ENCODE measurements at regions not wholly inside any gene's neighbourhood (a gene's known extent, or its start where the extent isn't known, plus 50 kb on each side); places are given as distances from the start of the nearest gene placed in this dataset.
A peak's percentile ranks its signal among the peaks of the same experiment; 100 is the strongest.
"Not testable (repeated sequence)": the region's sequence is repeated elsewhere in the genome, so short reads cannot be mapped to it uniquely, and the experiment has no call there.

DNA sequence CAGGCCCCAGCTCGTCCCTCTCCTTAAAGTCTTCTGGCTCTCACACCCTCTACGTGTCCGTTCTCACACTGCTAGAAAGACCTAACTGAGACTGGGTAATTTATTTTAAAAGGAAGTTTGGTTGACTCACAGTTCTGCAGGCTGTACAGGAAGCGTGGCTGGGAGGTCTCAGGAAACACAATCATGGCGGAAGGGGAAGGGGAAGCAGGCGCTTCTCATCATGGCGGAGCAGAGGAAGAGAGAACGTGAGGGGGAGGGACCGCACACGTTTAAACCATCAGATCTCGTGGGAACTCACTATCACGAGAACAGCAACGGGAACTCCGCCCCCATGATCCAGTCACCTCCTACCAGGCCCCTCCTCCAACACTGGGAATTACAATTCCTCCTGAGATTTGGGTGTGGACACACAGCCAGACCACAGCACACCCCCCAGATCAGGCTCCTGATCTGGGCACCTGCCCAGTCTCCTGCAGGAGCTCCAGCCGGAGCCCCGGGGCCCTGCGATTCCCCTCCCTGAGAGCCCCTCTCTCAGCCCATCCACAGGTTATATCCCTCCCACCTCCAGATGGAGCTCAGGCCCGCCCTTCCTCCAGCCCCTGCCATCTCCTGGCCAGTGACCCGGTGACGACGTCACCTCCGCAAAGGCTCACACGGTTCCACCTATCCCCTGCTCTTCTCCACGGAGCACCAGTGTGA lies 170.2 kb downstream of the BRD1 start:
- H3K27me3 ChIP-seq (ENCODE audit: low read depth, low read length), result no peaks in the 10 kb centered on the region
- H3K9me3 ChIP-seq (ENCODE audit: control insufficient read depth in 1 of 2, low read length in 2 of 2), result no peaks in the 10 kb centered on the region
- H3K4me1 ChIP-seq (ENCODE audit: control insufficient read depth in 1 of 2, insufficient read depth in 2 of 2, low read length in 2 of 2), result no peaks in the 10 kb centered on the region
- no peak overlapping the region for H3K27ac ChIP-seq (ENCODE audit: low read length)
- H3K4me3 ChIP-seq (ENCODE audit: low read depth in 1 of 2, low read length in 2 of 2), result peak overlapping the region; percentile 40 to 44
- no peaks in the 10 kb centered on the region for H3K36me3 ChIP-seq (ENCODE audit: control insufficient read depth in 1 of 2, insufficient read depth in 2 of 2, low read length in 2 of 2)

DNA sequence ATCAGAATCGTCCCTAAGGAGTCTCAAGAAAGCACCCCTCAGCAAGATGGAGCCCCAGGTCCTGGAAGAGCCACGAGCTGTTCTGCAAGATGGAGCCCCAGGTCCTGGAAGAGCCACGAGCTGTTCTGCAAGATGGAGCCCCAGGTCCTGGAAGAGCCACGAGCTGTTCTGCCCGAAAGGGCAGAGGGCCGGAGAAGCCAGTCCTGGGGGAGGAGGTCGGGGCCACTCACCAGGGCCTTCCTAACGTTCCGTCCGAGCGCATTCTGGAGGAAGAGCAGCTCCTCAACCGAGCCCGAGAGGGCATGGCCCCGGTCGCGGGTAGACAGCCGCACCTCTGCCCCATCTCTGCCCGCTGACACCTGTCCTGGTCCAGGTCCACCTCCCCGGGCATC lies 170.8 kb downstream of the BRD1 start:
- H3K9me3 ChIP-seq (ENCODE audit: control insufficient read depth in 1 of 2, low read length in 2 of 2); H3K36me3 ChIP-seq (ENCODE audit: control insufficient read depth in 1 of 2, insufficient read depth in 2 of 2, low read length in 2 of 2); H3K27ac ChIP-seq (ENCODE audit: low read length); H3K27me3 ChIP-seq (ENCODE audit: low read depth, low read length); H3K4me1 ChIP-seq (ENCODE audit: control insufficient read depth in 1 of 2, insufficient read depth in 2 of 2, low read length in 2 of 2): not testable (repeated sequence)
- H3K4me3 ChIP-seq (ENCODE audit: low read depth in 1 of 2, low read length in 2 of 2), result peak overlapping the region; percentile 40 to 44

DNA sequence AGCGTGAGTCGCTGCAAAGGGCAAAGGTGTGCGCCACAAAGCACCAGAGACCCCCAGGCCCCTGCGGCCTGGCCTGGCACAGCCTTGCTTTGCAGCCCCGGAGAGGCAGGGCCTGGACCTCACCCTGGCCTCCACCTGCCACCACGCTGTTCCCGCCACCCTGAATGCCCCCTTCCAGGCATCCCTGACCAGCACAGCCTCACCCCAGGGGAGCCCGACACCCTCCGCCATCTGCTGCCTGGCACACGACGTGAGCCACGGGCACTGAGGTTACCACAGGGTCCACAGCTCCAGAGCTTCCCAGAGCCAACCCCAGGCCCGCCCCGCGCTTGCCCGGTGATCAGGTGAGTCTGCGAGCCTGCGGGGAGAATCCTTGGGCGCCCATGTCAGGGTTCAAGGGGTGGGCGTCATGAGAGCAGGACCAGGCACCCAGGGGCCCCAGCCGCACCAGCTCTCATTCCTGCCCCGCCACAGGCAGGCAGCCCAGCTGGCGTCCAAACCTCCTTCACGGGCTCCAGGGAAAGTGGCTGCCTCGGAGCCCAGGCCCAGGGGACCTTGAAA lies 171.3 kb downstream of the BRD1 start:
- H3K36me3 ChIP-seq (ENCODE audit: control insufficient read depth in 1 of 2, insufficient read depth in 2 of 2, low read length in 2 of 2), result no peaks in the 10 kb centered on the region
- no peak overlapping the region for H3K27ac ChIP-seq (ENCODE audit: low read length)
- no peaks in the 10 kb centered on the region for H3K27me3 ChIP-seq (ENCODE audit: low read depth, low read length)
- H3K9me3 ChIP-seq (ENCODE audit: control insufficient read depth in 1 of 2, low read length in 2 of 2), result no peaks in the 10 kb centered on the region
- no peaks in the 10 kb centered on the region for H3K4me1 ChIP-seq (ENCODE audit: control insufficient read depth in 1 of 2, insufficient read depth in 2 of 2, low read length in 2 of 2)
- peak overlapping the region; percentile 40 to 44 for H3K4me3 ChIP-seq (ENCODE audit: low read depth in 1 of 2, low read length in 2 of 2)

DNA sequence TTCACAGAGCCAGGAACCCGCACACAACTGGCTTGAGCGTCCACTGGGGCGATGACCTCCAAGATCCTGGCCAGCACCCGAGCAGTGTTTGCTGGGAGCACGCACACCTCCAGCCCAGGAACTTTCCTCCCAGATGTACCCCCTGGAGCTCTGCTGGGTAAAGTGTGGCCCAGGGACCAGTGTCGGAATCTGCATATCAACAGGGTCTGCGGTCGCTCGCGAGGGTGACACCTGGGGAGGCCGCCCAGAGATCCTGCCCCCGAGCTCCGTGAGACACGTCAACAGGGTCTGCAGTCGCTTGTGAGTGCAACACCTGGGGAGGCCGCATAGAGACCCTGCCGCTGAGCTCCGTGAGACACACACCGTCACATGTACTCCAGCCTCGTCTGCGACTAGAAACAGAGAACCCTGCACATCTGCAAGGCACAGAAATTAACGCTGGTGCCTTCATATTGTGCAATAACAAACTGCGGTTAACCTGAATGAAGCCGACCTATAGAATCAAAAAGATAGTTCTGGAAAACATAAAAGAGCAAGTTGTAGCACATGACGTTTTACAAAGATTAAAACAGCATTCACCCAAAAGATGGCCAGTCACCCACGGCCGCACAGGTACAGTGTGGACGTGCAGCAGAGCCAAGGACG lies 172.4 kb downstream of the BRD1 start:
- Histone ChIP-seq H3K27me3 (ENCODE audit: low read depth, low read length) (no peaks in the 10 kb centered on the region), H3K27ac (ENCODE audit: low read length) (no peak overlapping the region), H3K9me3 (ENCODE audit: control insufficient read depth in 1 of 2, low read length in 2 of 2) (no peaks in the 10 kb centered on the region), H3K4me1 (ENCODE audit: control insufficient read depth in 1 of 2, insufficient read depth in 2 of 2, low read length in 2 of 2) (no peaks in the 10 kb centered on the region), H3K36me3 (ENCODE audit: control insufficient read depth in 1 of 2, insufficient read depth in 2 of 2, low read length in 2 of 2) (no peaks in the 10 kb centered on the region), H3K4me3 (ENCODE audit: low read depth in 1 of 2, low read length in 2 of 2) (no peak overlapping the region)

- no peaks in the 10 kb centered on the region for H3K27me3 ChIP-seq (ENCODE audit: low read depth, low read length)
- no peak overlapping the region for H3K27ac ChIP-seq (ENCODE audit: low read length)
- no peaks in the 10 kb centered on the region for H3K36me3 ChIP-seq (ENCODE audit: control insufficient read depth in 1 of 2, insufficient read depth in 2 of 2, low read length in 2 of 2)
- H3K4me1 ChIP-seq (ENCODE audit: control insufficient read depth in 1 of 2, insufficient read depth in 2 of 2, low read length in 2 of 2), result no peaks in the 10 kb centered on the region
- H3K9me3 ChIP-seq (ENCODE audit: control insufficient read depth in 1 of 2, low read length in 2 of 2), result no peaks in the 10 kb centered on the region
- H3K4me3 ChIP-seq (ENCODE audit: low read depth in 1 of 2, low read length in 2 of 2), result no peak overlapping the region
These were observed 177.1 kb downstream of the BRD1 start for GRCh38 chr22:49650336-49651241.

- H3K9me3 ChIP-seq (ENCODE audit: control insufficient read depth in 1 of 2, low read length in 2 of 2), result no peaks in the 10 kb centered on the region
- H3K36me3 ChIP-seq (ENCODE audit: control insufficient read depth in 1 of 2, insufficient read depth in 2 of 2, low read length in 2 of 2), result no peaks in the 10 kb centered on the region
- H3K4me3 ChIP-seq (ENCODE audit: low read depth in 1 of 2, low read length in 2 of 2), result no peak overlapping the region
- no peaks in the 10 kb centered on the region for H3K27me3 ChIP-seq (ENCODE audit: low read depth, low read length)
- no peaks in the 10 kb centered on the region for H3K4me1 ChIP-seq (ENCODE audit: control insufficient read depth in 1 of 2, insufficient read depth in 2 of 2, low read length in 2 of 2)
- H3K27ac ChIP-seq (ENCODE audit: low read length), result no peak overlapping the region
These were observed 178.3 kb downstream of the BRD1 start for GRCh38 chr22:49649166-49650068.

DNA sequence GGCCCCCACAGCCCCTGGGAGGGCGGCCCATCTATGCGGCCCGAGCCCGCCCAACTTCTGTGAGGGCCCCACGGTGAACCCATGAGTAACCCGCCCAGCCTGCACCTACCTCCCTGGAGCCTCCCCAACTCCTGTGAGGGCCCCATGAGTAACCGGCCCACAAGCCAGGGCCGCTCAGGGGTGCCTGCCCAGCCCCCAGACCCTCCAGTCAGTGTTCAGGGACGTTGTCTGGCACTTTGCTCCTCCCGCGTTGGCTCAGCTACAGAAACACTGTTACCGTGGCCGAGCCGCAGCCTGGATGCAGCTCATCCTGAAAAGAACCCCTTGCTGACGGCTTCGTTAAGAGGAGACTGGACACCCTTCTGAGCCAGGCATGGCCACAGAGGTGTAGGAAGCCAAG lies 179.6 kb downstream of the BRD1 start:
- H3K4me1 ChIP-seq (ENCODE audit: control insufficient read depth in 1 of 2, insufficient read depth in 2 of 2, low read length in 2 of 2), result no peaks in the 10 kb centered on the region
- no peak overlapping the region for H3K27ac ChIP-seq (ENCODE audit: low read length)
- H3K27me3 ChIP-seq (ENCODE audit: low read depth, low read length), result no peaks in the 10 kb centered on the region
- no peaks in the 10 kb centered on the region for H3K36me3 ChIP-seq (ENCODE audit: control insufficient read depth in 1 of 2, insufficient read depth in 2 of 2, low read length in 2 of 2)
- H3K9me3 ChIP-seq (ENCODE audit: control insufficient read depth in 1 of 2, low read length in 2 of 2), result no peaks in the 10 kb centered on the region
- no peak overlapping the region for H3K4me3 ChIP-seq (ENCODE audit: low read depth in 1 of 2, low read length in 2 of 2)

DNA sequence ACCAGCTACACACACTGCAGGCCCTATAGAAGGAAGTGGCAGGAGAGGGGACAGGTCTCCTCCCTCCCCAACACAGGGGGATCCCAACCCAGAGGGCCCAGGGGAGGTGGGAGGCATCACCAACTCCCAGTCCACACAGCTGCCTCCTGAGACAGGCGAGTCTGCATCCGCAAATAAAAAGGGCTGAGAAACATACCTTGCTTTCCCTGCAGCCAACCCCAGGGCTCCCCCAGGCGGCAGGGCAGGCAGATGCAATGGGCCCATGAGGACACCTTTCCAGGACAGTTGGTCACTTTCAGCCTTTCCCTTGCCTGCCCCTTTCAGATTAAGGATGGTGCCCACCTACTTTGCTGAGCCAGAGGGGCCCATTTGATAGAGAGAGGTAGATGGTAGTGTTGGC lies 180.0 kb downstream of the BRD1 start:
- Histone ChIP-seq H3K27ac (ENCODE audit: low read length) (no peak overlapping the region), H3K36me3 (ENCODE audit: control insufficient read depth in 1 of 2, insufficient read depth in 2 of 2, low read length in 2 of 2) (no peaks in the 10 kb centered on the region), H3K9me3 (ENCODE audit: control insufficient read depth in 1 of 2, low read length in 2 of 2) (no peaks in the 10 kb centered on the region), H3K4me3 (ENCODE audit: low read depth in 1 of 2, low read length in 2 of 2) (no peak overlapping the region), H3K4me1 (ENCODE audit: control insufficient read depth in 1 of 2, insufficient read depth in 2 of 2, low read length in 2 of 2) (no peaks in the 10 kb centered on the region), H3K27me3 (ENCODE audit: low read depth, low read length) (no peaks in the 10 kb centered on the region)

GRCh38 chr22:49646876-49647275 lies 180.8 kb downstream of the BRD1 start:
- Histone ChIP-seq H3K9me3 (ENCODE audit: control insufficient read depth in 1 of 2, low read length in 2 of 2) (no peaks in the 10 kb centered on the region), H3K4me3 (ENCODE audit: low read depth in 1 of 2, low read length in 2 of 2) (no peak overlapping the region), H3K4me1 (ENCODE audit: control insufficient read depth in 1 of 2, insufficient read depth in 2 of 2, low read length in 2 of 2) (no peaks in the 10 kb centered on the region), H3K27ac (ENCODE audit: low read length) (no peak overlapping the region), H3K27me3 (ENCODE audit: low read depth, low read length) (no peaks in the 10 kb centered on the region), H3K36me3 (ENCODE audit: control insufficient read depth in 1 of 2, insufficient read depth in 2 of 2, low read length in 2 of 2) (no peaks in the 10 kb centered on the region)

- no peaks in the 10 kb centered on the region for H3K27me3 ChIP-seq (ENCODE audit: low read depth, low read length)
- H3K36me3 ChIP-seq (ENCODE audit: control insufficient read depth in 1 of 2, insufficient read depth in 2 of 2, low read length in 2 of 2), result no peaks in the 10 kb centered on the region
These were observed 181.7 kb downstream of the BRD1 start for GRCh38 chr22:49645791-49646550.

More at GRCh38 chr22:49645791-49646550, 181.7 kb downstream of the BRD1 start:
- no peak overlapping the region for H3K4me3 ChIP-seq (ENCODE audit: low read depth in 1 of 2, low read length in 2 of 2)
- H3K9me3 ChIP-seq (ENCODE audit: control insufficient read depth in 1 of 2, low read length in 2 of 2), result no peaks in the 10 kb centered on the region
- no peak overlapping the region for H3K27ac ChIP-seq (ENCODE audit: low read length)
- no peaks in the 10 kb centered on the region for H3K4me1 ChIP-seq (ENCODE audit: control insufficient read depth in 1 of 2, insufficient read depth in 2 of 2, low read length in 2 of 2)

Data from muscle layer of duodenum (tissue), 2 donors.